ENCODE measurements at regions not wholly inside any gene's neighbourhood (a gene's known extent, or its start where the extent isn't known, plus 50 kb on each side); places are given as distances from the start of the nearest gene placed in this dataset.

DNA sequence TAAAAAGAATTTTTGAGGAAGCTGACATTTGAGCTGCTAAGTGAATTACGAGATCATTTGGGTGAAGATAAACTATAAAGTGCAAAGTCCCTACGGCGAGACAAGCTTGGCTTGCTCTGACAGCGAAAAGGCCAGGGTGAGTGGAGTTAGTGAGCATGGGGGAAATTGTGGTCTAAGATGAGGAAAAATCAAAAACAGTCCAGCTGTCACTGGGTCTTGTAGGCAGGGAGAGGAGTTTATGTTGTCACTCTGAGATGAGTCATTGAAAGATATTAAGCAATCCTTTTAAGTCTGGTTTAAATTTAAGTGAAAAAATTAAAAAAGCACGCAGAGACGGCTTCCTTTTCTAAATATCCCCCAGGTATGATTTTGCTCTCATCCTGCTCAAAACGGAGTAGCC lies 601.9 kb downstream of the MRPL39 start:
- TF ChIP-seq SMC3 (conservative IDR thresholded peaks at IDR 0.05; ENCODE audit: poor library complexity) = no peak
- no peak for TF ChIP-seq EZH2 (IDR thresholded peaks at IDR 0.05; ENCODE audit: borderline replicate concordance, insufficient read depth, low read length, poor library complexity, severe bottlenecking)

Measured in neural cell (in vitro differentiated cells).